ENCODE measurements at regions not wholly inside any gene's neighbourhood (a gene's known extent, or its start where the extent isn't known, plus 50 kb on each side); places are given as distances from the start of the nearest gene placed in this dataset.
"Not testable (repeated sequence)": the region's sequence is repeated elsewhere in the genome, so short reads cannot be mapped to it uniquely, and the experiment has no call there.

- H3K4me1 ChIP-seq (ENCODE audit: insufficient read depth); H3K36me3 ChIP-seq (ENCODE audit: low read depth); H3K4me3 ChIP-seq; DNase-seq; H3K4me2 ChIP-seq (ENCODE audit: unreplicated experiment); H3K27me3 ChIP-seq (replicated peaks; ENCODE audit: insufficient read depth); H2AFZ ChIP-seq; H3K9me3 ChIP-seq (ENCODE audit: low read depth); H3K9ac ChIP-seq; H3F3A ChIP-seq (ENCODE audit: insufficient read depth); H4K20me1 ChIP-seq (ENCODE audit: insufficient read depth); H3K27ac ChIP-seq; H3K9me2 ChIP-seq (ENCODE audit: insufficient read depth); H3K79me2 ChIP-seq (ENCODE audit: insufficient read depth); in situ Hi-C loops (cut with MboI): not testable (repeated sequence)
- 88 to 95% methylated on average over 2 to 3 of the region's 4 CpGs for WGBS, 2 experiments (ENCODE audit: low coverage in 1 of 2, low lambda C conversion rate in 2 of 2, missing lambda C conversion rate in 2 of 2)
Observed at GRCh38 chr2:87907556-87908099, 82.0 kb upstream of the RGPD2 start.

GRCh38 chr2:87903242-87904114 is 77.9 kb upstream of the RGPD2 start:
- WGBS, 2 experiments (ENCODE audit: low coverage in 1 of 2, low lambda C conversion rate in 2 of 2, missing lambda C conversion rate in 2 of 2), result 19 to 31% methylated on average over 5 of the region's 6 CpGs
- H3K27me3 ChIP-seq (replicated peaks; ENCODE audit: insufficient read depth); H4K20me1 ChIP-seq (ENCODE audit: insufficient read depth); H3K4me1 ChIP-seq (ENCODE audit: insufficient read depth); H3K4me2 ChIP-seq (ENCODE audit: unreplicated experiment); H3K27ac ChIP-seq; H3K9me3 ChIP-seq (ENCODE audit: low read depth); in situ Hi-C loops (cut with MboI); H3K9ac ChIP-seq; H3K79me2 ChIP-seq (ENCODE audit: insufficient read depth); H3F3A ChIP-seq (ENCODE audit: insufficient read depth); H3K4me3 ChIP-seq; H2AFZ ChIP-seq; H3K9me2 ChIP-seq (ENCODE audit: insufficient read depth); H3K36me3 ChIP-seq (ENCODE audit: low read depth): not testable (repeated sequence)
- peak; percentile 57 for DNase-seq

- H3K4me2 ChIP-seq (ENCODE audit: unreplicated experiment); H3F3A ChIP-seq (ENCODE audit: insufficient read depth); H3K4me1 ChIP-seq (ENCODE audit: insufficient read depth); DNase-seq; H3K4me3 ChIP-seq; in situ Hi-C loops (cut with MboI); H3K27me3 ChIP-seq (replicated peaks; ENCODE audit: insufficient read depth); H3K9me3 ChIP-seq (ENCODE audit: low read depth); H3K9me2 ChIP-seq (ENCODE audit: insufficient read depth); H3K9ac ChIP-seq; H3K36me3 ChIP-seq (ENCODE audit: low read depth); H3K27ac ChIP-seq; H2AFZ ChIP-seq; H3K79me2 ChIP-seq (ENCODE audit: insufficient read depth); H4K20me1 ChIP-seq (ENCODE audit: insufficient read depth): not testable (repeated sequence)
- 50 to 59% methylated on average over 6 of the region's 6 CpGs for WGBS, 2 experiments (ENCODE audit: low coverage in 1 of 2, low lambda C conversion rate in 2 of 2, missing lambda C conversion rate in 2 of 2)
Observed at GRCh38 chr2:87883659-87884058, 58.1 kb upstream of the RGPD2 start.
